B cell (primary cell): ENCODE measurements at regions not wholly inside any gene's neighbourhood (a gene's known extent, or its start where the extent isn't known, plus 50 kb on each side); places are given as distances from the start of the nearest gene placed in this dataset.

Source experiments
- CTCF ChIP-seq: fragments of 200-600 bp; IDR thresholded peaks from one replicate; pipeline ENCODE4 v1.8.0; 2022; ENCODE audit warnings: antibody characterized with exemption, mild to moderate bottlenecking
- EZH2 ChIP-seq: IDR thresholded peaks from 2 replicates; pipeline ENCODE4 v1.6.1; 2012; ENCODE audit warnings: borderline replicate concordance, low read depth, mild to moderate bottlenecking, moderate library complexity, low read length; ENCODE audit not compliant: insufficient read depth, poor library complexity, severe bottlenecking

- no peak for TF ChIP-seq CTCF
- TF ChIP-seq EZH2: no peak
Observed at GRCh38 chr11:15621565-15621964, 506.8 kb downstream of the INSC start.
